ENCODE measurements at regions not wholly inside any gene's neighbourhood (a gene's known extent, or its start where the extent isn't known, plus 50 kb on each side); places are given as distances from the start of the nearest gene placed in this dataset.

DNA sequence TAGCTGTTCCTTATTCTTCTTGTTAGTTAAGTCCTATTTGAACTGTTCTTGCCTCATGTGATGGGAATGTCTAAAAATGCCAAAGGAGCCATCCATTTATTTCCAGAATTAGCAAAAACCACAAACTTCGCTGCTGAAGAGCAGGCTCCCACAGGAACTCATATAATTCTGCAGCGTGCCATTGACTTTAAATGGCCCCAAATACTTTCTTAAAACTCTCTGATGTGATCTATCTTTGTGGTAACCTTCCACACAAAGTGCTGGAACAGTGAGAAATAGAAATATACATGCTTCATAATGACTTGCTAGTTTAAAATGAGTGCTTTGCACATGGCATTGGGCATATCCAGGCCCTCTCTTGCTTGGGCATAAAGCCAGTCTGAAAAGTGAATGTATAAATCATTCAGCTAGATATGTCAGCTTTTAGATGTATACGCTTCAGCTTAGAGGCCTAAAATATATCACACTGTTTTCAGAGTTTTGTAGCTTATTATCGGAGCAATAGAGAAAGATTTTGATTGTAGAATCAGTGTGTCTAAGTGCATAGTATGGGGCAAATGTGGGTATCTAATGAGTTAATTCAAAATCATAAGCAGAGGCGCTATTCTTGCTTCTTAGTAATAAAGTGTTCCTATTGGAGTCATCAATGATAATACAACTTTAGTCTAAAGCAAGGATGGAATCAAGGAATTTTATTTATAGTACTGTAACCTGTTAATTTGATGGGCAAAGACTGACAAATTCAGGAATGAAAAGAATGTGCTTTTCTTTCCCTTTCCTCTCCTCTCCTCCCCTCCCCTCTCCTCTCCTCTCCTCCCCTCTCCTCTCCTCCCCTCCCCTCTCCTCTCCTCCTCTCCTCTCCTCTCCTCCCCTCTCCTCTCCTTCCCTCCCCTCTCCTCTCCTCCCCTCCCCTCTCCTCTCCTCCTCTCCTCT lies 392.2 kb upstream of the ZFP42 start:
- no peak overlapping the region for H2BK15ac ChIP-seq (ENCODE audit: low read depth, low read length)
- H3K79me1 ChIP-seq (ENCODE audit: insufficient read depth, low read depth, low read length, poor library complexity, severe bottlenecking) = no peaks in the 10 kb centered on the region
- Mint-ChIP-seq H3K27me3 (ENCODE audit: low read depth) (no peaks in the 10 kb centered on the region), H3K36me3 (ENCODE audit: insufficient read depth in 1 of 3, low read depth in 3 of 3) (no peaks in the 10 kb centered on the region), H3K4me1 (peaks cover 9 to 24% of the 10 kb centered on the region in 2 experiments), H3K27ac (no peak overlapping the region), H3K4me3 (no peak overlapping the region), H3K9me3 (no peaks in the 10 kb centered on the region)
- H3K18ac ChIP-seq (ENCODE audit: insufficient read length, low read depth, low read length) = no peak overlapping the region
- no peak overlapping the region for H2BK5ac ChIP-seq (ENCODE audit: insufficient read length, low read length)
- no peak overlapping the region for H3T11ph ChIP-seq (ENCODE audit: low read length)
- H4K5ac ChIP-seq (ENCODE audit: insufficient read length, low read depth, low read length) = no peak overlapping the region
- H2AK5ac ChIP-seq (ENCODE audit: insufficient read length, low read length) = no peak overlapping the region
- H3K27ac ChIP-seq (ENCODE audit: insufficient read length, low read depth, low read length) = no peak overlapping the region
- no peak overlapping the region for H3K4ac ChIP-seq (ENCODE audit: low read depth, low read length)
- H3K27me3 ChIP-seq (ENCODE audit: insufficient read depth, low read length) = no peaks in the 10 kb centered on the region
- H3K14ac ChIP-seq (ENCODE audit: insufficient read depth, low read length) = no peak overlapping the region
- H3K23me2 ChIP-seq (ENCODE audit: insufficient read length, low read depth, low read length, poor library complexity, severe bottlenecking) = no peaks in the 10 kb centered on the region
- no peak overlapping the region for H2BK120ac ChIP-seq (ENCODE audit: low read depth, low read length, poor library complexity, severe bottlenecking)
- no peak overlapping the region for H2BK20ac ChIP-seq (ENCODE audit: low read depth, low read length, poor library complexity, severe bottlenecking)
- H3K23ac ChIP-seq (ENCODE audit: insufficient read length, low read depth, low read length) = no peak overlapping the region
- H2AFZ ChIP-seq (ENCODE audit: low read length) = no peak overlapping the region
- no peaks in the 10 kb centered on the region; the same call in 1 of the 2 replicates for H3K4me1 ChIP-seq (ENCODE audit: insufficient read depth, low read length)
- no peak overlapping the region for H4K8ac ChIP-seq (replicated peaks; ENCODE audit: insufficient read length, low read depth, low read length)
- no peak overlapping the region for H2BK12ac ChIP-seq (ENCODE audit: insufficient read length, low read depth, low read length)
- H3K9ac ChIP-seq (ENCODE audit: extremely low read depth, insufficient read length, low read length) = no peak overlapping the region
- H4K91ac ChIP-seq (ENCODE audit: insufficient read length, low read depth, low read length) = no peak overlapping the region
- H3K9me3 ChIP-seq (ENCODE audit: control insufficient read depth, low read depth, low read length) = no peaks in the 10 kb centered on the region
- no peaks in the 10 kb centered on the region for H4K20me1 ChIP-seq (ENCODE audit: control insufficient read depth, insufficient read depth, insufficient read length)
- TF ChIP-seq, protein P1, sequence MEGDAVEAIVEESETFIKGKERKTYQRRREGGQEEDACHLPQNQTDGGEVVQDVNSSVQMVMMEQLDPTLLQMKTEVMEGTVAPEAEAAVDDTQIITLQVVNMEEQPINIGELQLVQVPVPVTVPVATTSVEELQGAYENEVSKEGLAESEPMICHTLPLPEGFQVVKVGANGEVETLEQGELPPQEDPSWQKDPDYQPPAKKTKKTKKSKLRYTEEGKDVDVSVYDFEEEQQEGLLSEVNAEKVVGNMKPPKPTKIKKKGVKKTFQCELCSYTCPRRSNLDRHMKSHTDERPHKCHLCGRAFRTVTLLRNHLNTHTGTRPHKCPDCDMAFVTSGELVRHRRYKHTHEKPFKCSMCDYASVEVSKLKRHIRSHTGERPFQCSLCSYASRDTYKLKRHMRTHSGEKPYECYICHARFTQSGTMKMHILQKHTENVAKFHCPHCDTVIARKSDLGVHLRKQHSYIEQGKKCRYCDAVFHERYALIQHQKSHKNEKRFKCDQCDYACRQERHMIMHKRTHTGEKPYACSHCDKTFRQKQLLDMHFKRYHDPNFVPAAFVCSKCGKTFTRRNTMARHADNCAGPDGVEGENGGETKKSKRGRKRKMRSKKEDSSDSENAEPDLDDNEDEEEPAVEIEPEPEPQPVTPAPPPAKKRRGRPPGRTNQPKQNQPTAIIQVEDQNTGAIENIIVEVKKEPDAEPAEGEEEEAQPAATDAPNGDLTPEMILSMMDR (conservative IDR thresholded peaks at IDR 0.05) = no peak
- H3K79me2 ChIP-seq (ENCODE audit: insufficient read depth, low read length) = no peaks in the 10 kb centered on the region
- no peak overlapping the region for H3K56ac ChIP-seq (ENCODE audit: insufficient read length, low read depth, low read length)
- no CpG with 5 or more reads among the region's 5 CpGs for WGBS (ENCODE audit: extremely low coverage, insufficient read length, low lambda C conversion rate)
- no peak for DNase-seq
- no peak overlapping the region for H3K4me2 ChIP-seq (ENCODE audit: insufficient read depth, insufficient read length, low read length)
